Thoracic aorta (tissue), 2 donors: ENCODE measurements at regions not wholly inside any gene's neighbourhood (a gene's known extent, or its start where the extent isn't known, plus 50 kb on each side); places are given as distances from the start of the nearest gene placed in this dataset.

Source experiments
- ATAC-seq: fragments of 150-250 bp; one replicate; pipeline ENCODE4 v1.8.0; 2017; ENCODE audit warnings: low read depth; ENCODE audit not compliant: insufficient number of reproducible peaks, low FRiP score
- DNase-seq: peaks from one replicate; pipeline ENCODE4 v3.0.0-alpha.2; 2020; ENCODE audit warnings: low spot score
- H3K27ac ChIP-seq, 2 donors: fragments of 200-600 bp; sonication (generic); 1 replicate in 1 of 2; 2 replicates in 1 of 2; pipeline ENCODE4 v1.5.1; 2016; ENCODE audit warnings: mild to moderate bottlenecking in 2 of 2, moderate library complexity in 2 of 2
- H3K27me3 ChIP-seq: fragments of 200-600 bp; sonication (generic); replicated peaks from 2 replicates; pipeline ENCODE4 v1.6.0; 2016; ENCODE audit warnings: mild to moderate bottlenecking; ENCODE audit not compliant: insufficient read depth
- H3K36me3 ChIP-seq: fragments of 200-600 bp; sonication (generic); one replicate; pipeline ENCODE4 v1.5.1; 2016
- H3K4me1 ChIP-seq, 2 donors: fragments of 200-600 bp; sonication (generic); 1 replicate in 1 of 2; 2 replicates in 1 of 2; pipeline versions ENCODE4 v1.5.1 to v1.6.0; 2016; ENCODE audit warnings: low read depth in 2 of 2, mild to moderate bottlenecking in 1 of 2; ENCODE audit not compliant: control insufficient read depth in 1 of 2
- H3K4me3 ChIP-seq: fragments of 200-600 bp; sonication (generic); 2 replicates; pipeline ENCODE4 v1.5.1; 2016; ENCODE audit warnings: mild to moderate bottlenecking
- H3K9me3 ChIP-seq: fragments of 200-600 bp; sonication (generic); 2 replicates; pipeline ENCODE4 v1.5.1; 2016
- CTCF ChIP-seq: fragments of 200-600 bp; sonication (generic); IDR thresholded peaks from one replicate; pipeline ENCODE4 v1.5.1; 2019; ENCODE audit warnings: antibody characterized with exemption

- no peaks in the 10 kb centered on the region for H3K27me3 ChIP-seq
- TF ChIP-seq CTCF: no peak
- no peaks in the 10 kb centered on the region for H3K36me3 ChIP-seq
- ATAC-seq: no peak
- H3K9me3 ChIP-seq: no peaks in the 10 kb centered on the region
- no peak for DNase-seq
- no peaks in the 10 kb centered on the region for H3K4me1 ChIP-seq
- no peak overlapping the region for H3K4me3 ChIP-seq
- no peak overlapping the region for H3K27ac ChIP-seq
These were observed 149.2 kb upstream of the GYPC start for GRCh38 chr2:126506786-126507185.

GRCh38 chr2:126507425-126507911 is 148.5 kb upstream of the GYPC start:
- Histone ChIP-seq H3K9me3 (no peaks in the 10 kb centered on the region), H3K4me1 (no peaks in the 10 kb centered on the region), H3K36me3 (no peaks in the 10 kb centered on the region), H3K27me3 (no peaks in the 10 kb centered on the region), H3K4me3 (no peak overlapping the region), H3K27ac (no peak overlapping the region)
- no peak for TF ChIP-seq CTCF
- DNase-seq (no peak), ATAC-seq (no peak)

- ATAC-seq (no peak), DNase-seq (no peak)
- Histone ChIP-seq H3K9me3 (no peaks in the 10 kb centered on the region), H3K27ac (no peak overlapping the region), H3K4me3 (no peak overlapping the region), H3K36me3 (no peaks in the 10 kb centered on the region), H3K4me1 (no peaks in the 10 kb centered on the region), H3K27me3 (no peaks in the 10 kb centered on the region)
- TF ChIP-seq CTCF: no peak
These were observed 145.6 kb upstream of the GYPC start for GRCh38 chr2:126510356-126510755.

- DNase-seq (no peak), ATAC-seq (no peak)
- Histone ChIP-seq H3K27ac (no peak overlapping the region), H3K4me1 (no peaks in the 10 kb centered on the region), H3K9me3 (no peaks in the 10 kb centered on the region), H3K36me3 (no peaks in the 10 kb centered on the region), H3K4me3 (no peak overlapping the region), H3K27me3 (no peaks in the 10 kb centered on the region)
- TF ChIP-seq CTCF: no peak
These were observed 145.0 kb upstream of the GYPC start for GRCh38 chr2:126510960-126511359.

- DNase-seq (no peak), ATAC-seq (no peak)
- no peaks in the 10 kb centered on the region for H3K27me3 ChIP-seq
- H3K4me1 ChIP-seq: no peaks in the 10 kb centered on the region
- no peaks in the 10 kb centered on the region for H3K9me3 ChIP-seq
- no peak for TF ChIP-seq CTCF
- H3K4me3 ChIP-seq: no peak overlapping the region
- H3K27ac ChIP-seq: no peak overlapping the region
- H3K36me3 ChIP-seq: no peaks in the 10 kb centered on the region
These were observed 143.9 kb upstream of the GYPC start for GRCh38 chr2:126512026-126512425.
